ENCODE measurements at regions not wholly inside any gene's neighbourhood (a gene's known extent, or its start where the extent isn't known, plus 50 kb on each side); places are given as distances from the start of the nearest gene placed in this dataset.

- no peak for TF ChIP-seq CTCF (IDR thresholded peaks at IDR 0.05)
- TF ChIP-seq ZFX (IDR thresholded peaks at IDR 0.05; ENCODE audit: borderline replicate concordance): no peak
Observed at GRCh38 chr2:225177098-225177497, 134.8 kb upstream of the DOCK10 start.

Data from 22Rv1 (cell line).